Activated T-helper 1 cell treated with anti-CD3 and anti-CD28 coated beads, Interleukin-2, amount 50 U/mL, for 16 hours (primary cell): ENCODE measurements at regions not wholly inside any gene's neighbourhood (a gene's known extent, or its start where the extent isn't known, plus 50 kb on each side); places are given as distances from the start of the nearest gene placed in this dataset.
"Not testable (repeated sequence)": the region's sequence is repeated elsewhere in the genome, so short reads cannot be mapped to it uniquely, and the experiment has no call there.

Source experiments
- DNase-seq, 2 donors: peaks; one replicate each; pipeline ENCODE4 v3.0.0-alpha.2; 2020; ENCODE audit warnings: low read depth in 1 of 2, low spot score in 1 of 2

DNA sequence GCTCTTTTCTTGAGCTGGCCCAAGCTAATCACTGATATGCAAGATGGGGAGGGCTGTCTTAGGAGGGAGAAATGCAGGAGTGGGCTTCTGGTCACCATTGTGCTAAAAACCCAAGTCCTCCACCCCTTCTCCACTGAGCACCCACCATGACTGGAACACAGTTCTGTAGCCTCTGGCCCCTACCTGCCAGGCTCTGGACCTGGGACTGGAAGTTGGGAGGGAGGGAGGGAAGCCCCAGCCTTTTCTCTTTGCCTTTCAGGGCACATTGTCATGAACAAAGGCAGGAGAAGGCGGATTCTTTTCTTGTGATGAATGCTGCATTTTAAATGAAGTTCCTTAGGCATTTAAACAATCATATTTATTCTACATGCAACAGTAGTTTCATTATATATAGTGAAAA, 559.1 kb upstream of the TRPC7 start:
- no peak for DNase-seq

DNA sequence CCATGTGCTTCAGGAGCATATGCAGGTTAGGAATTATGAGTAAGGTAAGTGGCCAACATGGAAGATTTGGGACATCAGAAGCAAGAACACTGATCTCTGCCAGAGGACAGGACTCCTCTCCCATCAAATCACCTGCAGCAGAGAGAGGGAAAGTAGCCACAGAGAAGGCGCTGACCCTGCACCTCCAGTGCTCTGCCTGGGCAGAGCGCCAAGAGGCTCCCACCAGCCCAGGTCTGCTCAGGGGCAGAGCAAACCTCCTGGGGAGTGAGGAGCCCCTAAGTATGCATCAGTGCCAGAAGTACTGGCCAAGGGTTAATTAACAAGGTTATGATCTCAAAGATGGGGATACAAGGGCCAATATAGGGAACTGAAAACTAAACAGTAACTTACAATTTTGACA, 545.3 kb upstream of the TRPC7 start:
- DNase-seq = no peak

DNA sequence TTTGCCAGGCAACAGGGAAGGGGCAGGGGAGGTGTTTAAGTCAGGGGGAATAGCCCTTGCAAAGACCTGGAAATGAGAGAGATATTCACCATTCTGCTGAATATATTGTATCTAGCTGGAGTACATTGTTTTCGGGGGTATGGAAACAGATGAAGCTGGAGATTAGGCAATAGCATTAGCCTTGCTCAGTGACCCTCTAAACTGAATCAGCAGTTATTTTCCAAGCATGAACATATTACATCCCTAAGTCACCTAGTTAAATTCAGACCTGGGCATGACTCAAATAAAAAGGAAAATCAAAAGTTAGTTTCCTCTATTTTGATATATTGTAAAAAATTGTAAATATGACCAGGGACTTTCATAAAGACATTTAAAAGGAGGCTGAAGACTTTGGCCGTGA, 544.6 kb upstream of the TRPC7 start:
- DNase-seq = no peak

DNA sequence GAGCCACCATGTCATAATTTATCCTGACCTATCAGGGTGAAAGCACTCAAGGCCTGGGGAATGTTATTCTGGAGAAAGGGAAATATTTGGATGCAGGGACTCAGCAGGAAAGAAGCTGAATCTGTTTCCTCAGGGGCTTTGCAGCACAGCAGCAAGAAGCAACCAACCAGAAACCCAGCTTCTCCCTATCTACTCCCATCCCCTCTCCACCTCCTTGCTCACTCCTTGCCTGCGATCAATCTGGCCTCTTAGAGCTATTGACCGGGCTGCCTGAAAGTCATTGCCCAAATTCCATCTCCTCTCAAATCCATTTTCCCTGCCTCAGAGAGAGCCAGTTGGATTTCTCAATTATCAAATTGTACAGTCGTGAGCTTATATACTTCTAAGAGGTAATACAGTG, 542.0 kb upstream of the TRPC7 start:
- no peak for DNase-seq

DNA sequence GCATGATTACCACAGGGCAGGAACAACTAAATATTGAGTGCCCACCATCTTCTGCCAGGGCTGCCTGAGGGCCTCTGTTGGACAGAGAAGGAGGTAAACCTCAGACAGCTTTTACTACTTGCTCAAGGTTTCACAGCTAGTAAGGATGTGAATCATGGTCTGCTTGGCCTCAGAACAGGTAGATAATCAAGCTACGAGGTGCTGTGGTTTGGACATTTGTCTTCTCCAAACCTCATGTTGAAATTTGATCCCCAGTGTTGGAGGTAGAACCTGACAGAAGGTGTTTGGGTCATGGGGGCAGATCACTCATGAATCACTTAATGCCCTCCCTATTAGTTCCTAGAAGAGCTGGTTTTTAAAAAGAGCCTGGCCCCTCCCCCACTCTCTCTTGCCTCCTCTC, 541.2 kb upstream of the TRPC7 start:
- no peak for DNase-seq

DNA sequence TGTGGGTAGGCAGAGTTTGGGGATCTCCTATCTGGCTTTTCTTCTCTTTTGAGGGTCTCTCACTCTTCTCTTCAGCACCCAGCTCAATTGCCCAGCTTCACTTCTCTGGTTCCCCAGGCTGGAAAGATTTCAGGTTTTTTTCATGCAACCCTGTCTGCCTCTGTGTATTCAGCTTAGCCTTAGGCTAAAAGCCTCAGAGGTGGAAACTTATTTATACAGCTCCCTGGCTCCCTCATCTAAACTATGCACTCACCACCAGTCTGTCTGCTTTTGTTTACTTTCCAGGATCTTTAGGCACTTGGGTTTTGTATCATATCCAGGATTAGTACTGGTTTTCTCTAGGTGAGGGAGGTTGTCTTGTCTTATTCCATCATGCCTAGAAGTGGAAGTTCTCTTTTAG, 540.2 kb upstream of the TRPC7 start:
- DNase-seq = no peak

DNA sequence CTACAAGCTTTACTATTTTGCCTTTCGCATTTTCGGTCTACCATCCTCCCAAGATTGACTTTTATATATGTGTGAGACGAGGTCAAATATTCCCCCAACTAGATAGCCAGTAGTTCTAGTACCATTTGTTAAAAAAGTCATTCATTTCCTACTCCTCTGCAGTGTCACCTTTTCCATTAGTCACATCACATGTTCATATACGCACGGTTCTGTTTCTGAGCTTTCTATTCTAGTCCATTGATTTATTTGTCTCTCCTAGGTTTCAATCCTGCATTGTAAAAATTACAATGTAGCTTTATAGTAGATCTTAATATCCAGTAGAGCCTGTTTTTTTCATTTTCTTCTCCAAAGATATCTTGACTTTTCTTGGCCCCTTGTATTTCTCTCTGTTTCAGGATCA, 528.7 kb upstream of the TRPC7 start:
- no peak for DNase-seq

DNA sequence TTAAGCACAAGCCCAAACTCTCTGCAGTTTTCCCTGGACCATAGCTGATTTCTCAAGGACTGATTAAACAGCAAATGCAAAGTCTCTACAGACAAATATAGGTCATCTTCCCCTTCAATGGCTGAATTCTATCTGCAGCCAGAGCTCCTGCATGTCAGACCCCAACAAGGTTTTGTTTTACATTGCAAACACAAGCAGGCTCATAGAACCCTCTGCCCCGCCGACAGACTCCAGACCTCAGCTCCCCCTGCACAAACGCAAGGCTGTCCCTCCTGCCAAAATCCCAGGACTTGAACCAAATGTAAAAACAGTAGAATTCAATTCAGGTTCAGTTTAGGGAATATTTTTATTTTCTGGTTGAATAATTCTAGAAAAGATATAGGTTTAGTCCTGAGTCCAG, 526.7 kb upstream of the TRPC7 start:
- no peak for DNase-seq

DNA sequence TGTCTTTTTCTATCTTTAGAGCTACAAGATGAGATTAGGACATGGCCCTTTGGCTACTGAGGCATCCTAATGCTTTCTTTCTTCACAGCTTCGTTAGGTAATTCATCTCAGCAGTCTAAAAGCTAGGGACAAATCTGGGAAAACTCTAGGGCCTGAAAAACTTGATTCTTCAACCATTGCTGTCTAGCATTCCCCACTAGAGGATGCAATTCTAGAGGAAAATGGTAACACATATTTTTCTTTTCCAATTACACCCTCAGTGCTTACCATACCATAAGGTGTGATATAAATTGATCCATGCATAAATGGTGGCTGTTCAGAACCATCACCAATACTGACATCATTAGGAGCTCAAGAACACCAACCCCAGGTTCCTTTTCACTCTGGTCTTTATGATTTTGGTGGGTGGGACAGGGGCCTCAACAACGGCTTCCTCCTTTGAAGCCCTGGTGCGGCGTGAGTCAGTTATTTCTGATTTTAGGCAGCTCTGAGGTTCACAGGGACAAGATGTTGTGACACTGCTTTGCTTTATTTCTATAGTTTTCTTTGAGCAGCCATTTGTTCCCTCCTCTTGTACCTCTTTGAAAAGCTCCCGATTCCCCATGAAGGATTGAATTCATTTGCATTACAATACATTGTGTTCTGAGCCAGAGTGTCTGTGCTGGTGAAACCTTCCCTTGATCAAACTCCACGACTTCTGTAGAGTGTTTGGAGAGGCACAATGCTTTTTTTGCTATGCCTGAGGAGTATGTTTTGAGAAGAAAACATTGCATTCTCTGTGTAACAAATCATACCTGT, 526.0 kb upstream of the TRPC7 start:
- no peak for DNase-seq

DNA sequence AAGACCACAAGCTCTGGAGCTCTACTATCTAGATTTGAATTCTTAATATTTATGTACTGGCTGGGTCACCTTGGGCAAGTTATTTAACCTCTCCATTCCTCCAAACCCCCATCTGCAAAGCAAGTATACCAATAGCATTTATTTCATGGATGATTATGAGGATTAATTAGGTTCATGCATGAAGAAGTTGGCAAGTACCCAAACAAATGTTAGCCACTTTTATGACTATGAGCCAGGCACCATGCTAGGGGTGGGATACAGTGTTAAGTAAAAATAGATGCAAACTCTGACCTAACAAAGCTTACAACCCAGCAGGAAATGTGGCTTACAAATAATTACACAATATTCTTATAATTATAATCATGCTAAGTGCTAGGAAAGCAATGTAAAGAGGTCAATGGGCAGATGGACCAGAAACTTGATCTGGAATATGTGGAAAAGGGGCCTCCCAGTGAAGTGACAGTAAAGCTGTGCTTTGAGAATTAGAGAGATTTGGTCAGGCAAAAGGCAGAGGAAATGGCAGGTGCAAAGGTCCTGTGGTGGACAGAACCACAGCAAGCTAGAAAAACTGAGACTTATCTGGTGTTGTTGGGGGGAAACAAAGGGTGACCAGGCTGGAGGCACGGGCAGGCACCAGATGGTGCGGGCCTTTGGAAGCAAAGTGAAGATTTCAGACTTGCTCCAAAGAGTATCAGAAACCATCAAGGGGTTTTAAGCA, 525.2 kb upstream of the TRPC7 start:
- DNase-seq = no peak

DNA sequence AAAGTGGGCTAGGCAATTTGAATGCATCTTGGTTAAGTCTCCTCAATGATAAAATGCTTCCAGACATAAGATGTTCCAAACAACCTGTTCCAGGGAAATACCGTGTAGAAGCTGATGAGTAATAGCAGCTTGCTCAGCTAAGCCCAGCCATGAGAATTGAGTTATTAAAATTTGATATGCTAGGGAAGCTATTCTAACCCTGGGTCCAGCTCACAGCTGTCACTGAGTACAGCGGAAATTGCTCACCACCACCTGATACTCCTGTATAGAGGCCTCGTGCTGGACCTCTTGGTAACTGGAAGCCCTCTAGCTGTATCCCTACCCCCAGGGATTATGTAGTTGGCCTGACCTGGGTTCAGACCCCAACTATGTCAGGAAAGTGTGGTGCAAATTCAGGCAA, 521.3 kb upstream of the TRPC7 start:
- no peak for DNase-seq

DNA sequence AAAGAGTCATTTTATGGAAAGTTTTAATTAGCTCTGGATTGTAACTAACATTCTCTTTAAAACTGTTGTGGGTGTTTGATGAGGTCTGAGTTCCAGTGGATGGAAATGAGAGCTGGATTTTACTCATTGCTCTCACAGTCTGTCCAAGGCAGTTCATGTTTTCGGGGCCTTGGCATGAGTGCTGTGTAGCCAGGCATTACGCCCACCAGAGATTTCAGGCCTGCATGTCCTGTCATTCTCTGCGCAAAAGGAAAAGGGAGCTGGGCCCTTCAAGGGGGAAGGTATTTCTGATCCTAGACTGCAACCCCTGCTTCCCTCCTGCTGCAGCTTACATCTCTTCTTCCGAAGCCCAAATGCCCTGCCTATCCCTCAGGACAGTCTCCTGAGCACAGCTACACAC, 499.6 kb upstream of the TRPC7 start:
- DNase-seq = no peak

DNA sequence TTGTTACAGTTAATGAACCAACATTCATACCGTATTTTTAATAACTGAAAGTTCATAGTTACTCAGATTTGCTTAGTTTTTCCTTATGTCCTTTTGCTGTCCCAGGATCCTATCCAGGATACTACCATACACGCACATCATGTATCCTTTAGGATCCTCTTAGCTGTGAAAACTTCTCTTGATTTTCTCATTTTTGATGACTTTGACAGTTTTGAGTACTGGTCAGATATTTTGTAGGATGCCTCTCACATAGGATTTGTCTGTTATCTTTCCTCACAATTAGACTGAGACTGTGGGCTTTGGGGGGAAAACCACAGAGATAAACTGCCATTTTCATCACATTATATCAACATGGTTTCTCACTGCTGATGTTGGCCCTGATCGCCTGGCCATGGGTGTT, 491.3 kb upstream of the TRPC7 start:
- DNase-seq = no peak

DNA sequence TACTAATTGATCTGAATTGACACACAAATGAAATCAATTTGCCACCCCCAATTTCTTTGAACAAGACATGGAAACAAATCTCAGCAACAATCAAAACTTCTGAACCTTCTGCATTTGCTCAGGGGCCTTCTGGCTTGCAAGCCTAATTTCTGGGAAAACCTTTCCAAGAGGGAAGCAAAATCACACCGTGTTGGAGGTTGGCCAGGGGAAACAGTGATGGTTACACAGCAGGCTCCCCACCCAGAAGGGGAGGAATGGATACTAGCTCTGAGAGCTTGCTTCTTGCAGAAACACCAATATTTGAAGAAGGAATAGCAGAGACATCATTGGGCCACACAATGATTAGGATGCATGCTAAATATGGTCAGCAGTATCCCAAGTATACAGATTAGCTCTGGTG, 488.6 kb upstream of the TRPC7 start:
- no peak for DNase-seq

DNA sequence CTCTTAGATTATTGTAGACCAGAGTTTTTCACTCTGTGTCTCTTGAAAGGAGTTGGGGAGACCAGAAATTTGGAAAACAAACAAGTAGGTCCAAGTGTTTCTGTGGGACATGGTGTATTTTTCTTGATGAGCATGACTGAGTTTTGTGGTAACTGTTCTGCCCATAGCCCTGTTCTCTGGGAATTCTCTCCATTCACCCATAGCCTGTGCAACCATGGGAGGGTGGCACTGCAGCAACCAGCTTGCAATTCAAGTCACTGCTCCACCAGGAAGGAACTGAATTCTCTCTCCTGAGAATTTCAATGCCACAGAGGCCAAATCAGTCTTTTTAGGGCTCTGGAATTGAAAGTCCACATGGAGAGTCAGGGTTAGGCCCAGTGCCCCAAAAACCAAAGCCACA, 475.3 kb upstream of the TRPC7 start:
- no peak for DNase-seq

DNA sequence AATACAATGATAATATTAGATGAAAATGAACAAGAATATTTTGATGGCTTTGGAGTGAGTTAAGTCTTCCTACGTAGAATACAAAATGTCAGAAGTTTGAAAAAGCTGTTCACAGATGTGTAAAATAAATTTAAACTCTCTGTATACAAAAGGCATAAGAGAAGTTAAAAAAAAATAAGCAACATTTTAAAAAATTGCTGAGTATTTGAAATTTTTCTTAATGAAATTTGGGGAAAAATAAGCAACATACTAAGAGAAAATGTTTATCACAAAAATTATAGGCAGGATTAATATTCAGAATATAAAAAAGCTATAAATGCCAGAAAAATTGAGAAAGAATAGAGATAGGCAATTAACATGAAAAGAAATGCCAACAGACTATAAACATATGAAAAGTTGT, 470.7 kb upstream of the TRPC7 start:
- DNase-seq = no peak

DNA sequence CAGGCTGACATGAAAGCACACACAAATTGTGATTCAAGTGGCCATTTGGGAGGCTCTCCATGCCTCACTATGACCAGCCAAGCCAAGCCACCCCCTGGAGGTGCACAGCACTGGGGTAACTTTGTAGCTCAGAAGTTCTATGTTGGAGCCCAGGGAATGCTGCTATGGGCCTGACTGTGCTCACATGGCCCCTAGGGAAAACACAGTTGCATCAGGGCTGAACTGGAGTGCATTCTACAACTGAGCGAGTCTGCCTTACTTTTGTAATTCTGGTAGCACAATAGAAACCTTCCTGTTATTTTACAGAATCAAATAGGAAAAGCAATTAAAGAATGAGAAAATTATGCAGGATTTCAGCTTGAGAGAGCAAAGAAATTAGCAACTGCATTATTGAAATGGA, 455.5 kb upstream of the TRPC7 start:
- no peak for DNase-seq

DNA sequence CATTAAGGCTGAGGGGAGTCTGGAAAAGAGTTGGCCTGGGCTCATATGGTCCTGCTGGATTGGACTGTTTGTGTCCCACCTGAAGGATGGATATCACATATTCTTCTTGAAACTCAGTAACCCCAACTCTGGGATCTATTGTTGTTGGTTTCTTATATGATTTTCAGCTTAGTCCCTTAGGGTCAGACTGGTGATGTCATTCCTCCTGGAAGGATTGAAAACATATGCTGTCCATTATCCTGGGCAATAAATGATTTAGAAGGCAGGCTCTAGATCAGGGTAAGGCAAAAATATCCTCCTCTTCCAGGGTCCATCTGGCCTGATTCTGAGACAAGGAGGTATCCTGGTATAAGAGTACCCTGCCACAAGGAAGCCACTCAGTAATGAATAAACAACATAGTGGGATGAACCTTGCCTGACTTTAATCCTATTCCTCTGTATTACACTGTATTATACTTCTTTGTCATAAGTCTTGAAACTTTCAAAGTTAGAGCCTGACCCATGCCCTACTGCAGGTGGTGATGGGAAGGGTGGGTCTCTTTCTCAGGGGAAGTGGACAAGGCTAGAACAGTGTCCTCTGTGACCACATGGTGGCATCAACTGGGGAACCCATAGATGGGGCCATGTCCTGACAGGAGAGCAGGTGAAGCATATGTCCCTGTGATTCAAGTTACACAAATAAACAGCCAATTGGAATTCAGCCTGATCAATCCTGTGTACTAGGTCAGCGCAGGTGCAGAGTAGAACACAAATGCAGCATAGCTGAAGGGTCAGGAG, 454.4 kb upstream of the TRPC7 start:
- no peak for DNase-seq

DNA sequence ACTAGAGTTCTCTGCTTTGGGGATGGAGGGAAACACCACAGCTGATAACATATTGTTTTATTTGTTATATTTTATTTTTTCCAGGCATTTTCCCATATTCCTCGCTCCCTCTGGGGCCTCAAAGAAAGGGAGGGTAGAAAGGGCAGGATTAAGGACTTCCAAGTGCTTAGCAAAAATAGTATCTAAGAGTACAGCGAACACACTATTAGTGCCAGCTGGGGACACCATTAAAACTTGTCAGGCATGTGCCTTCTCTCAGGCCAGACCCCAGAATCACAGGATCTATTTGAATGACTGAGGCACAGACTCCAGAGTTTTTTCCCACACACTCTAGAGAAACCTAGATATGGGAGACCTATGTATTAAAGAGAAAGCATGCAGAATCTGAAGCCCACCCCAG, 451.0 kb upstream of the TRPC7 start:
- DNase-seq = no peak

DNA sequence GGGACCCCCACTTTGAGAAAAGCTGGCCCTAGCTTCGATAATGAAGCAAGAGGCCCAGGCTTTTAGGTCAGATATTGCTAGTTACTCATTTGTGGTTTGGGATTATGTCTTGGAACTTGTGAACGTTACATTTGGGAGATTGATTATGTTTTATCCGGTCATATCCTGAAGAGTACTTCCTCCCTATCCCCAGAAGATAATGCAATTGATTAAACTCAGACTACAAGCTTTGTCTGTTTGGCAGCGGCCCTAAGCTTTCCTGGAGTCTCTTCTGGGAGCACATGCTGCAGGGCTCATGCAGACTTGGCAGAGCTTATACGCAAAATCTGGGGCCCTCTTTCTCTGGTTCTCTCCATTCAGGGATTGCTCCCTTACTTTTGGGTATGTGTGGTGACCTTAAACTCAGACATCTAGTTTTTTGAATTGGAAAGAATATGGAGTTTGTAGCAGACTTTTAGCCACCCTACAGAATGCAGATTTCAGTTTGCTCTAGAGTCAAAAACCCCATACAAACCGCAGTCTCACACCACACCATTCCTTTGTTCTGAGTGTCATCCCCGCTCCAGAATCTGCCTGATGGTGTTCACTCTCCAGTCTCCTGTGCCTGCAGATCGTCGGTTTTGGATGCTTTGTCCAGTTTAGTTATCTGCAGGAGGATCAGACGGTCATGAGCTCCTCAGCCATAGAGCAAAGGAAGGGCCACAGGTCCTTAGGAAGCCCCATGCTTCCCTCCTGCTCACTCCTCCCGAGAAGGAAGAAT, 449.5 kb upstream of the TRPC7 start:
- DNase-seq = no peak

DNA sequence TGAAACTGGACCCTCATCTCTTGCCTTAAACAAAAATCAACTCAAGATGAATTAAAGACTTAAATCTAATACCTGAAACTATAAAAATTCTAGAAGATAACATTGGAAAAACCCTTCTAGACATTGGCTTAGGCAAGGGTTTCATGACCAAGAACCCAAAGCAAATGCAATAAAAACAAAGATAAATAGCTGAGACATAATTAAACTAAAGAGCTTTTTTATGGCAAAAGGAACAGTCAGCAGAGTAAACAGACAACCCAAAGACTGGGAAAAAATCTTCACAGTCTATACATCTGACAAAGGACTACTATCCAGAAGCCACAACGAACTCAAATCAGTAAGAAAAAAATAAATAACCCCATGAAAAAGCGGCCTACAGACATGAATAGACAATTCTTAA, 446.9 kb upstream of the TRPC7 start:
- DNase-seq = not testable (repeated sequence)
